ENCODE measurements at regions not wholly inside any gene's neighbourhood (a gene's known extent, or its start where the extent isn't known, plus 50 kb on each side); places are given as distances from the start of the nearest gene placed in this dataset.

GRCh38 chr11:86193297-86194095 lies 51.1 kb upstream of the EED start:
- Histone ChIP-seq H3K9me3 (ENCODE audit: low read depth) (no peaks in the 10 kb centered on the region), H3K27ac (no peak overlapping the region), H3K27me3 (peaks cover under 1% of the 10 kb centered on the region), H3K36me3 (no peaks in the 10 kb centered on the region), H3K4me3 (peak overlapping the region; percentile 22), H3K4me1 (ENCODE audit: low read depth) (no peaks in the 10 kb centered on the region)
- DNase-seq (ENCODE audit: low read depth in 1 of 2, low spot score in 1 of 2), result peak; percentile 83 to 90
- TF ChIP-seq CTCF (IDR thresholded peaks at IDR 0.05; ENCODE audit: low read depth, low read length), result peak; percentile 73

GRCh38 chr11:86192519-86193257 lies 51.9 kb upstream of the EED start:
- DNase-seq (ENCODE audit: low read depth in 1 of 2, low spot score in 1 of 2), result no peak
- no peaks in the 10 kb centered on the region for H3K4me1 ChIP-seq (ENCODE audit: low read depth)
- H3K27me3 ChIP-seq, result no peaks in the 10 kb centered on the region
- no peak for TF ChIP-seq CTCF (IDR thresholded peaks at IDR 0.05; ENCODE audit: low read depth, low read length)
- H3K27ac ChIP-seq, result no peak overlapping the region
- H3K4me3 ChIP-seq, result no peak overlapping the region
- no peaks in the 10 kb centered on the region for H3K9me3 ChIP-seq (ENCODE audit: low read depth)
- no peaks in the 10 kb centered on the region for H3K36me3 ChIP-seq

DNA sequence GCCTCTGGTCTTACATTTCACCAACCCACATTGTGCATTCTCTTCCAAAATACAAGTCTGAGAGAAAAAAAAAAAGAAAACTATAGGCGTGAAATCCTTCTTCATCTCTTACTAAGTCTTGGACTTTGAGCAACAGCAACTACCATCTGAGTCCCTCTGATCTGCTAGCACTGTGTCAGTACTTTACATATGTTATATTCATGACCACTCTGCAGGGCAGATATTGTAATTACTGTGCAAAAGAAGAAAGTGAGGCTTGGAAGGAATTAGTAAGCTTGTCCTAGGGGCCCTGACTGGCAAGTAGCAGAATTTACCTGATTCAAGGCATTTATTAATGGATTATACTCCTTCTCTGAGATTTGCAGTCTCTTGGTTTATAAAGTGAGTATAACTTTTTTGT lies 52.7 kb upstream of the EED start:
- H3K36me3 ChIP-seq, result no peaks in the 10 kb centered on the region
- H3K27me3 ChIP-seq, result no peaks in the 10 kb centered on the region
- no peaks in the 10 kb centered on the region for H3K4me1 ChIP-seq (ENCODE audit: low read depth)
- no peak overlapping the region for H3K4me3 ChIP-seq
- no peaks in the 10 kb centered on the region for H3K9me3 ChIP-seq (ENCODE audit: low read depth)
- TF ChIP-seq CTCF (IDR thresholded peaks at IDR 0.05; ENCODE audit: low read depth, low read length), result no peak
- no peak overlapping the region for H3K27ac ChIP-seq
- no peak for DNase-seq (ENCODE audit: low read depth in 1 of 2, low spot score in 1 of 2)

DNA sequence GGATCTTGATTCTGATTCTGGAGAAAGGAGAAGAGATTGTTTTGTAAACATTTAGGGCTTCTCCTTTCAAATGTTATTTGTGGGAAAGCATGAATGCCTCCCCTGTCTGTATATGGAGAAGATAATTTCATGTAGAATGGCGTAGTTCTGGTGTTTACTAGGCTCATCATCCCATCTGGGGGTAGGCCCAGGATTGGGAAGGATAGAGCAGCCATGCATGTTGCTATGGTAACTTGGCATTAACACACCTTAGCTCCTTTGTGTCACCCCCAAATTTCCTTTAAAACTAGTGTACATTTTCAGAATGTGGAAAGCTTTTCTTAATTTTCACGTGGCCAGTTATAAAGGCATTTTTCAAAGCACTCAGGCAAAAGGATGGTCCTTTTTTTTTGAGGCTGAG lies 57.5 kb upstream of the EED start:
- H3K4me1 ChIP-seq (ENCODE audit: low read depth), result no peaks in the 10 kb centered on the region
- H3K27me3 ChIP-seq, result no peaks in the 10 kb centered on the region
- H3K36me3 ChIP-seq, result no peaks in the 10 kb centered on the region
- DNase-seq (ENCODE audit: low read depth in 1 of 2, low spot score in 1 of 2), result no peak
- TF ChIP-seq CTCF (IDR thresholded peaks at IDR 0.05; ENCODE audit: low read depth, low read length), result no peak
- H3K4me3 ChIP-seq, result no peak overlapping the region
- no peak overlapping the region for H3K27ac ChIP-seq
- no peaks in the 10 kb centered on the region for H3K9me3 ChIP-seq (ENCODE audit: low read depth)

DNA sequence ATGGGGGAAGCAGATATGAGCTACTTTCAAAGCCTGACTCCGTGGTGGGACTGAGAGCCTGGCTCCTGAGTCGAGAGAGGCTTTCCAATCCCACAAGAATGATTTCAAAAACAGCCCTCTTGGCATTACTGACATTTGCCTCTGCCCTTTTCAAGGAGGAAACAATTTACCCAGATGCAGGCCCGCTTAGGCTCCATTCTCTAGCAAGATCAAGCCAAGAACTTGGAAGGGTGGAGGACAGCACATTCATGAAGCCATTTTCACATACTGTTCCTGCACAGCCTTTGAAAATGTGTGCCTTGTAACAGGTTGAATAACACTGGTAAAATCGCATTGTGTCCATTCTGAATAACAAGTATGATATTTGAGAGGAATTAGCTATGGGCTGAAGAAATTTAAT lies 58.2 kb upstream of the EED start:
- Histone ChIP-seq H3K4me1 (ENCODE audit: low read depth) (no peaks in the 10 kb centered on the region), H3K27ac (no peak overlapping the region), H3K4me3 (no peak overlapping the region), H3K27me3 (no peaks in the 10 kb centered on the region), H3K36me3 (no peaks in the 10 kb centered on the region), H3K9me3 (ENCODE audit: low read depth) (no peaks in the 10 kb centered on the region)
- DNase-seq (ENCODE audit: low read depth in 1 of 2, low spot score in 1 of 2), result no peak
- no peak for TF ChIP-seq CTCF (IDR thresholded peaks at IDR 0.05; ENCODE audit: low read depth, low read length)
